HG03442 (cell line): ENCODE measurements at regions not wholly inside any gene's neighbourhood (a gene's known extent, or its start where the extent isn't known, plus 50 kb on each side); places are given as distances from the start of the nearest gene placed in this dataset.
"Not testable (repeated sequence)": the region's sequence is repeated elsewhere in the genome, so short reads cannot be mapped to it uniquely, and the experiment has no call there.

ENCODE experiments used
- ATAC-seq: cut with Tn5 transposase; IDR thresholded peaks from one replicate; pipeline ENCODE4 v1.9.1; 2021; ENCODE audit warnings: mild to moderate bottlenecking, moderate library complexity; ENCODE audit not compliant: unreplicated experiment

GRCh38 chr15:69903470-69904469 is 193.9 kb downstream of the TLE3 start:
- no peak for ATAC-seq

GRCh38 chr15:69906256-69907185 is 191.2 kb downstream of the TLE3 start:
- no peak for ATAC-seq

GRCh38 chr15:69908060-69908459 is 189.7 kb downstream of the TLE3 start:
- ATAC-seq: no peak

GRCh38 chr15:69908590-69909420 is 188.9 kb downstream of the TLE3 start:
- no peak for ATAC-seq

- no peak for ATAC-seq
These were observed 187.8 kb downstream of the TLE3 start for GRCh38 chr15:69909719-69910444.

- no peak for ATAC-seq
These were observed 187.2 kb downstream of the TLE3 start for GRCh38 chr15:69910514-69910913.

- ATAC-seq: no peak
These were observed 185.6 kb downstream of the TLE3 start for GRCh38 chr15:69912116-69912515.

- no peak for ATAC-seq
These were observed 183.7 kb downstream of the TLE3 start for GRCh38 chr15:69914040-69914439.

- ATAC-seq: no peak
These were observed 182.8 kb downstream of the TLE3 start for GRCh38 chr15:69914960-69915359.

GRCh38 chr15:69916169-69916785 is 181.4 kb downstream of the TLE3 start:
- no peak for ATAC-seq

- no peak for ATAC-seq
These were observed 180.7 kb downstream of the TLE3 start for GRCh38 chr15:69917056-69917455.

- no peak for ATAC-seq
These were observed 177.9 kb downstream of the TLE3 start for GRCh38 chr15:69919816-69920215.

- ATAC-seq: no peak
These were observed 177.5 kb downstream of the TLE3 start for GRCh38 chr15:69920221-69920620.

GRCh38 chr15:69921626-69922619 is 175.8 kb downstream of the TLE3 start:
- ATAC-seq: no peak

GRCh38 chr15:69924531-69924930 is 173.2 kb downstream of the TLE3 start:
- no peak for ATAC-seq

GRCh38 chr15:69926006-69926405 is 171.7 kb downstream of the TLE3 start:
- ATAC-seq: no peak

GRCh38 chr15:69926721-69927120 is 171.0 kb downstream of the TLE3 start:
- no peak for ATAC-seq

GRCh38 chr15:69928890-69929289 is 168.8 kb downstream of the TLE3 start:
- ATAC-seq: not testable (repeated sequence)
